Hepatocyte (in vitro differentiated cells): ENCODE measurements at regions not wholly inside any gene's neighbourhood (a gene's known extent, or its start where the extent isn't known, plus 50 kb on each side); places are given as distances from the start of the nearest gene placed in this dataset.

Experiments
- DNase-seq: peaks from one replicate; pipeline ENCODE4 v3.0.0-alpha.2; 2016; ENCODE audit warnings: low spot score
- H2AFZ ChIP-seq: fragments of 200-600 bp; sonication (generic); 2 replicates; pipeline ENCODE4 v1.6.0; 2016; ENCODE audit warnings: antibody characterized with exemption, mild to moderate bottlenecking
- H3K27ac ChIP-seq: fragments of 200-600 bp; sonication (generic); 2 replicates; pipeline ENCODE4 v1.5.1; 2016; ENCODE audit warnings: mild to moderate bottlenecking
- H3K27me3 ChIP-seq: fragments of 200-600 bp; sonication (generic); 2 replicates; pipeline ENCODE4 v1.6.1; 2016
- H3K36me3 ChIP-seq: fragments of 200-600 bp; sonication (generic); replicated peaks from 2 replicates; pipeline ENCODE4 v1.5.1; 2016; ENCODE audit warnings: low read depth; ENCODE audit not compliant: insufficient read depth
- H3K4me1 ChIP-seq: fragments of 200-600 bp; sonication (generic); 2 replicates; pipeline ENCODE4 v1.5.1; 2016; ENCODE audit warnings: mild to moderate bottlenecking, moderate library complexity; ENCODE audit not compliant: insufficient read depth
- H3K4me2 ChIP-seq: fragments of 200-600 bp; sonication (generic); 2 replicates; pipeline ENCODE4 v1.6.0; 2016
- H3K4me3 ChIP-seq: fragments of 200-600 bp; sonication (generic); 2 replicates; pipeline ENCODE4 v1.5.1; 2016; ENCODE audit warnings: mild to moderate bottlenecking
- H3K79me2 ChIP-seq: fragments of 200-600 bp; sonication (generic); 2 replicates; pipeline ENCODE4 v1.6.0; 2017; ENCODE audit warnings: mild to moderate bottlenecking
- H3K9me2 ChIP-seq: fragments of 200-600 bp; sonication (generic); replicated peaks from 2 replicates; pipeline ENCODE4 v1.6.0; 2017; ENCODE audit warnings: mild to moderate bottlenecking; ENCODE audit not compliant: insufficient read depth
- H3K9me3 ChIP-seq: fragments of 200-600 bp; sonication (generic); 2 replicates; pipeline ENCODE4 v1.5.1; 2016; ENCODE audit warnings: low read depth, mild to moderate bottlenecking
- H4K20me1 ChIP-seq: fragments of 200-600 bp; sonication (generic); 2 replicates; pipeline ENCODE4 v1.6.0; 2016; ENCODE audit warnings: mild to moderate bottlenecking; ENCODE audit not compliant: insufficient read depth, poor library complexity, severe bottlenecking
- CTCF ChIP-seq: fragments of 200-600 bp; sonication (generic); IDR thresholded peaks from 2 replicates; pipeline ENCODE4 v1.5.1; 2016; ENCODE audit warnings: antibody characterized with exemption, mild to moderate bottlenecking; ENCODE audit not compliant: poor library complexity
- EZH2 ChIP-seq: fragments of 200-600 bp; sonication (generic); IDR thresholded peaks from 2 replicates; pipeline ENCODE4 v1.6.1; 2016; ENCODE audit warnings: antibody characterized with exemption, mild to moderate bottlenecking, borderline replicate concordance
- EZH2phosphoT487 ChIP-seq: fragments of 200-600 bp; sonication (generic); IDR thresholded peaks from one replicate; pipeline ENCODE4 v1.6.1; 2018; ENCODE audit warnings: antibody characterized with exemption, mild to moderate bottlenecking, low read depth, moderate library complexity; ENCODE audit not compliant: unreplicated experiment, severe bottlenecking
- WGBS: methylation state at CpG from one replicate; pipeline ENCODE4 v1.1.6; 2016; ENCODE audit warnings: low lambda C conversion rate; ENCODE audit errors: missing lambda C conversion rate; 5-methylcytosine and 5-hydroxymethylcytosine counted together

DNA sequence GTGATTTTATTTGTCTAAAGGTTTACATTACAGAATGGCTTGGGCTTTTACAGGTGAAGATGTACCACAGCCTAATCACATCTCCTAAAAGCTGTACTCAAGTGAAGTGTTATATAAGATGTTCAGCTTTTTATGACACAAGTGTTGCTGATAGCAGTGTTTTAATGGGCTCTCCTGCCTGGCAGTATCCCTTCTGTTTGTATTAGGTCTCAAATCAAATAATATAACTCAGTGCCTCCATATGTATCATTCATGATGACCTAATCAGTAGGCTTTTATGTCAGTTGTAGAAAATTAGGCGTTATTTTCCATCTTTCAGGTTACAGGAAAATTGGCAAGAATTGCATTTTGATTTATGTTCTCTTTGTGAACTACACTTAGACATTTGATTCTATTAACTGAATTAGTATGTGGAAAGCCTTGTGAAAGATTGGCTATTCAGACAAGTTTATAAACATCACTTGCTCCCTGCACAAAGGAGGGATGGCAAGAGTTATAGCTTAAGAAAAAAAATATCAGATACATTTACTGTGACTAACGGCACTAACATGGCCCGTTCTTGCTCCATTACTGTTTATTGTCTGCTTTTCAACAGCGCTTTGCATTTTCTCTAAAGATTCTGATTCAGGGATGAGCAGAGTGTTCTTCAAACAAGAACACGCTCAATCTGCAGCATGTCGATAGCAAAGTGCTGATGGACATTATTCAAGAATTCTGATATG lies 143.7 kb upstream of the DIO2 start:
- Histone ChIP-seq H3K9me2 (no peaks in the 10 kb centered on the region), H3K4me2 (no peak overlapping the region), H3K79me2 (no peaks in the 10 kb centered on the region), H3K4me3 (no peak overlapping the region), H3K4me1 (peaks cover 10% of the 10 kb centered on the region), H3K36me3 (no peaks in the 10 kb centered on the region), H2AFZ (no peak overlapping the region), H3K27me3 (no peaks in the 10 kb centered on the region), H4K20me1 (no peaks in the 10 kb centered on the region), H3K9me3 (no peaks in the 10 kb centered on the region), H3K27ac (no peak overlapping the region)
- TF ChIP-seq EZH2phosphoT487 (no peak), CTCF (no peak), EZH2 (no peak)
- no peak for DNase-seq
- 82% methylated on average over 6 of the region's 6 CpGs for WGBS

GRCh38 chr14:80352471-80352870 lies 141.2 kb upstream of the DIO2 start:
- Histone ChIP-seq H3K36me3 (no peaks in the 10 kb centered on the region), H3K4me3 (no peak overlapping the region), H4K20me1 (no peaks in the 10 kb centered on the region), H3K27ac (no peak overlapping the region), H3K9me3 (no peaks in the 10 kb centered on the region), H2AFZ (no peak overlapping the region), H3K4me1 (peaks cover 10% of the 10 kb centered on the region), H3K27me3 (no peaks in the 10 kb centered on the region), H3K9me2 (no peaks in the 10 kb centered on the region), H3K79me2 (no peaks in the 10 kb centered on the region), H3K4me2 (no peak overlapping the region)
- 89% methylated on average over 1 of the region's 1 CpG for WGBS
- TF ChIP-seq EZH2 (no peak), EZH2phosphoT487 (no peak), CTCF (no peak)
- no peak for DNase-seq

DNA sequence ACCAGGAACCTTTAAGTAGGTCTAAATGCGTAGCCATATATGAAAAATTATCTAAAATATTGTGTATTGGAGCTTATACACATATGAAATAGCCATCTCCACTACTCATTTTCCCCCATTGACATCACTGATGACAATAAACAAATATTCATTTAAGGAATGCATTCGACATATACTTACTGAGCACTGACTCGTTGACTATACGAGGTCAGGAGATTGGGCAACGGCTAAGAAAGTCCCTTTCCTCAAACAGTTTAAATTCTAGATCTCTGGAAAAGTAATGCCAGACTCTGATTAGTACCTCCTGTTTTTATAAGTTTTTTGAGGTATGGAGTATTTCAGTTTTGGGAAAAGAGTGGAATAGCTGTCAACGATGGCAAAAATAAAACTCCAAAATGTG lies 139.4 kb upstream of the DIO2 start:
- WGBS, result 83% methylated on average over 6 of the region's 6 CpGs
- no peak for DNase-seq

More for the DNA sequence above, 139.4 kb upstream of the DIO2 start:
- Histone ChIP-seq H3K79me2 (no peaks in the 10 kb centered on the region), H3K4me2 (no peak overlapping the region), H3K4me3 (no peak overlapping the region), H3K27ac (no peak overlapping the region), H3K9me2 (no peaks in the 10 kb centered on the region), H4K20me1 (no peaks in the 10 kb centered on the region), H2AFZ (no peak overlapping the region), H3K4me1 (no peaks in the 10 kb centered on the region), H3K9me3 (no peaks in the 10 kb centered on the region), H3K36me3 (no peaks in the 10 kb centered on the region), H3K27me3 (no peaks in the 10 kb centered on the region)
- TF ChIP-seq EZH2phosphoT487 (no peak), CTCF (no peak)
